Mesendoderm (in vitro differentiated cells): ENCODE measurements at regions not wholly inside any gene's neighbourhood (a gene's known extent, or its start where the extent isn't known, plus 50 kb on each side); places are given as distances from the start of the nearest gene placed in this dataset.

ENCODE experiments used
- DNase-seq: peaks from one replicate; pipeline ENCODE4 v3.0.0; 2013
- H2AK5ac ChIP-seq: 2 replicates; pipeline ENCODE4 v1.6.1; 2013; ENCODE audit warnings: low read length, inconsistent platforms
- H2BK120ac ChIP-seq: 2 replicates; pipeline ENCODE4 v1.6.1; 2013; ENCODE audit warnings: low read depth, mild to moderate bottlenecking, low read length, moderate library complexity, mixed read lengths
- H2BK15ac ChIP-seq: replicated peaks from 2 replicates; pipeline ENCODE4 v1.6.1; 2013; ENCODE audit warnings: low read depth, mild to moderate bottlenecking, moderate library complexity
- H2BK5ac ChIP-seq: 2 replicates; pipeline ENCODE4 v1.6.1; 2013; ENCODE audit warnings: low read length, inconsistent platforms
- H3K18ac ChIP-seq: 2 replicates; pipeline ENCODE4 v1.6.1; 2013; ENCODE audit warnings: mild to moderate bottlenecking, low read length, mixed read lengths
- H3K23ac ChIP-seq: one replicate; pipeline ENCODE4 v1.6.1; 2013; ENCODE audit warnings: low read length
- H3K27ac ChIP-seq: 2 replicates; pipeline ENCODE4 v1.5.1; 2013; ENCODE audit warnings: low read depth, mild to moderate bottlenecking, inconsistent platforms, low read length, moderate library complexity
- H3K27me3 ChIP-seq: 2 replicates; pipeline ENCODE4 v1.6.1; 2013; ENCODE audit warnings: low read length, control low read depth, mild to moderate bottlenecking, inconsistent platforms; ENCODE audit not compliant: insufficient read depth, poor library complexity
- H3K36me3 ChIP-seq: 2 replicates; pipeline ENCODE4 v1.6.1; 2013; ENCODE audit warnings: low read length, inconsistent platforms; ENCODE audit not compliant: control insufficient read depth, insufficient read depth
- H3K4ac ChIP-seq: one replicate; pipeline ENCODE4 v1.6.1; 2013; ENCODE audit warnings: low read depth, mild to moderate bottlenecking, low read length, moderate library complexity
- H3K4me1 ChIP-seq: 2 replicates; pipeline ENCODE4 v1.6.1; 2013; ENCODE audit warnings: low read depth, low read length, inconsistent platforms; ENCODE audit not compliant: control insufficient read depth
- H3K4me2 ChIP-seq: 2 replicates; pipeline ENCODE4 v1.6.1; 2013; ENCODE audit warnings: low read length
- H3K4me3 ChIP-seq: 2 replicates; pipeline ENCODE4 v1.5.1; 2013; ENCODE audit warnings: mild to moderate bottlenecking, low read length
- H3K56ac ChIP-seq: one replicate; pipeline ENCODE4 v1.6.1; 2013; ENCODE audit warnings: low read length
- H3K79me1 ChIP-seq: 2 replicates; pipeline ENCODE4 v1.6.1; 2013; ENCODE audit warnings: low read length, inconsistent platforms
- H3K79me2 ChIP-seq: 2 replicates; pipeline ENCODE4 v1.6.1; 2013; ENCODE audit warnings: mild to moderate bottlenecking, low read length; ENCODE audit not compliant: control insufficient read depth, insufficient read depth
- H3K9ac ChIP-seq: 2 replicates; pipeline ENCODE4 v1.6.1; 2013; ENCODE audit warnings: low read length, inconsistent platforms
- H4K5ac ChIP-seq: one replicate; pipeline ENCODE4 v1.6.1; 2013; ENCODE audit warnings: low read length
- H4K8ac ChIP-seq: one replicate; pipeline ENCODE4 v1.6.1; 2013; ENCODE audit warnings: low read depth, mild to moderate bottlenecking, control low read depth, low read length, moderate library complexity
- WGBS: extraction: QIAGEN DNeasy Blood & Tissue Kit; methylation state at CpG from one replicate; pipeline ENCODE4 v1.1.7; 2013; ENCODE audit warnings: low lambda C conversion rate, missing lambda C conversion rate; ENCODE audit not compliant: insufficient coverage; ENCODE audit errors: extremely low coverage; 5-methylcytosine and 5-hydroxymethylcytosine counted together

DNA sequence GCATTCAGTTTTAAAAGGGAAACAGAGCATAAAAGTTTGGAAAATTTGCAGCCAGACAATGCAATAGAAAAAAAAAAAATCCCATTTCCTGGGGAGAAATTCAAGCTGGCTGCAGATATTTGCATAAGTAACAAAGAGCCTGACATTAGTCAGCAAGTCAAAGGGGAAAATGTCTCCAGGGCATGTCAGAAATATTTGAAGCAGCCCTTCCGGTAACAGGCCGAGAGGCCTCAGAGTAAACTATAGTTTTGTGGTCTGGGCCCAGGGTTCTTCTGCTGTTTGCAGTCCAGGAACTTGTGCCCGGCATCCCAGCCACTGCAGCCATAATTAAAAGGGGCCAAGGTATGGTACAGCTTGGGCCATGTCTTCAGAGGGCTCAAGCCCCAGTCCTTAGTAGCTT lies 411.6 kb upstream of the BCHE start:
- Histone ChIP-seq H2BK120ac (no peak overlapping the region), H3K4ac (no peak overlapping the region), H3K79me1 (no peaks in the 10 kb centered on the region), H3K27ac (no peak overlapping the region), H3K4me3 (no peak overlapping the region), H2BK15ac (no peak overlapping the region), H2AK5ac (no peak overlapping the region), H3K18ac (no peak overlapping the region), H3K56ac (no peak overlapping the region), H3K79me2 (no peaks in the 10 kb centered on the region), H3K4me2 (no peak overlapping the region), H2BK5ac (no peak overlapping the region), H3K36me3 (no peaks in the 10 kb centered on the region), H3K4me1 (no peaks in the 10 kb centered on the region), H3K27me3 (no peaks in the 10 kb centered on the region), H3K23ac (no peak overlapping the region), H4K5ac (no peak overlapping the region), H4K8ac (no peak overlapping the region), H3K9ac (no peak overlapping the region)
- peak; percentile 42 for DNase-seq
- no CpG with 5 or more reads among the region's 3 CpGs for WGBS

DNA sequence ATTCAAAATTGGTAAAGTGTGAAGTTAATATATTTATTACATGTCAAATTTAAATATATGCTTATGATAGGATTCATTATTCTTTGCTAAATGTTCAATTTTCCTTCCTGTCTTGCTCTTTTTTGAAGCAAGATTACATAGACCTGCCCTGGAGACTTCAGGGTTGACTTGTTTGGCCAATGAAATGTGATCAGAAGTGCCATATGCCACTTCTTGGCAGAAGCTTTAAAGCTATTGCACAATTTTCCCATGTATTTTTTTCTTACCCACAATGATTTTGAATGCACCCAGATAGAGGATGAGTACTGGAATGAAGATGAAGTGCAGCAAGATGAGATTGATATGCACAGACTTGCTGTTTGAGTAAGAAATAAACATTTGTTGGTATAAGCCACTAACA lies 406.3 kb upstream of the BCHE start:
- H3K27me3 ChIP-seq = no peaks in the 10 kb centered on the region
- no peaks in the 10 kb centered on the region for H3K79me1 ChIP-seq
- H2AK5ac ChIP-seq = no peak overlapping the region
- H2BK15ac ChIP-seq = no peak overlapping the region
- H2BK5ac ChIP-seq = no peak overlapping the region
- H2BK120ac ChIP-seq = no peak overlapping the region
- H3K4ac ChIP-seq = no peak overlapping the region
- H3K27ac ChIP-seq = no peak overlapping the region
- no peak overlapping the region for H3K18ac ChIP-seq
- H3K4me3 ChIP-seq = no peak overlapping the region
- no peak overlapping the region for H3K56ac ChIP-seq
- DNase-seq = no peak
- no peak overlapping the region for H3K4me2 ChIP-seq
- no peak overlapping the region for H3K23ac ChIP-seq
- H3K9ac ChIP-seq = no peak overlapping the region
- H3K36me3 ChIP-seq = no peaks in the 10 kb centered on the region
- H3K79me2 ChIP-seq = no peaks in the 10 kb centered on the region
- no peak overlapping the region for H4K5ac ChIP-seq
- no peaks in the 10 kb centered on the region for H3K4me1 ChIP-seq
- no peak overlapping the region for H4K8ac ChIP-seq

DNA sequence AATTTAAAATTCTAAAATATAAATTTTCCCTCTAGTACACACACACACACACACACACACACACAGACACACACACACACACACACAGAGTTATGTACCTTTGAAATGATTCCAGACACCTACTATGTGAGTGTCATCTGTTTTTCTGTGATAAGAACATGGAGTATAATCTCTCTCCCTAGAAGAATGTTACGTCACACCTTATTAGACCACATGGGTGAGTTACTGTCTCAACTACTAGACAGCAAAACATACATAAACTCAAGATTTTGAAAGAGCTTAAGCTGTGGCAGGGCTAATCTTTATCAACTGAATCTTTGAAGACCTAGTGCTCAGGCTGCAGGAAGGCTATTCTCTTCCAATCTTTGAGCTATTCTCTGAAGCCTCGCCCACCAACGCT lies 385.9 kb upstream of the BCHE start:
- peak; percentile 5 for DNase-seq
- H3K79me2 ChIP-seq = no peaks in the 10 kb centered on the region
- H3K18ac ChIP-seq = no peak overlapping the region
- no peak overlapping the region for H3K4ac ChIP-seq
- no peak overlapping the region for H2AK5ac ChIP-seq
- H3K4me2 ChIP-seq = no peak overlapping the region
- H3K4me1 ChIP-seq = no peaks in the 10 kb centered on the region
- H4K5ac ChIP-seq = no peak overlapping the region
- no peak overlapping the region for H2BK15ac ChIP-seq
- H3K36me3 ChIP-seq = no peaks in the 10 kb centered on the region
- H3K56ac ChIP-seq = no peak overlapping the region
- no CpG with 5 or more reads among the region's 3 CpGs for WGBS
- H3K27ac ChIP-seq = no peak overlapping the region
- no peaks in the 10 kb centered on the region for H3K79me1 ChIP-seq
- no peak overlapping the region for H4K8ac ChIP-seq
- H3K27me3 ChIP-seq = no peaks in the 10 kb centered on the region
- H3K9ac ChIP-seq = no peak overlapping the region
- H2BK120ac ChIP-seq = no peak overlapping the region
- no peak overlapping the region for H3K23ac ChIP-seq
- H3K4me3 ChIP-seq = no peak overlapping the region
- H2BK5ac ChIP-seq = no peak overlapping the region

DNA sequence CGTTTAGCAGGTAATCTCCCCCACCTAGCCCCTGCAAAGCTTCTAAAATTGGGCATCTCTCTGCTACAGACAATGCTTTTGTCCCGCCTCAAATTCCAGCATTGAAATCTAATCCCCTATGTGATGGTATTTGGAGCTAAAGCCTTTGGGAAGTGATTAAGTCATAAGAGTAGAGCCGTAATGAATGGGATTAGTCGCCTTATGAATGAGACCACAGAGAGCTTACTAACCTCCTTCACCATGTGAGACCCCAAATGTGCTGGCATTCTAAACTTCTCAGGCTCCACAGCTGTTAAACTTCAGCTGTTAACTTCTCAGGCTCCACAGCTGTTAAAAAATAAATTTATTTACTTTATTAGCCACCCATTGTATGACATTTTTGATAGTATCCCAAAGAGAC lies 374.2 kb upstream of the BCHE start:
- Histone ChIP-seq H2BK120ac (no peak overlapping the region), H3K79me1 (no peaks in the 10 kb centered on the region), H3K4me2 (no peak overlapping the region), H3K27ac (no peak overlapping the region), H3K36me3 (no peaks in the 10 kb centered on the region), H3K4me1 (no peaks in the 10 kb centered on the region), H3K9ac (no peak overlapping the region), H3K4ac (no peak overlapping the region), H4K5ac (no peak overlapping the region), H3K4me3 (no peak overlapping the region), H3K18ac (no peak overlapping the region), H3K56ac (no peak overlapping the region), H4K8ac (no peak overlapping the region), H2AK5ac (no peak overlapping the region), H3K23ac (no peak overlapping the region), H3K27me3 (no peaks in the 10 kb centered on the region), H3K79me2 (no peaks in the 10 kb centered on the region), H2BK15ac (no peak overlapping the region), H2BK5ac (no peak overlapping the region)
- no CpG with 5 or more reads among the region's 4 CpGs for WGBS
- peak; percentile 22 for DNase-seq

DNA sequence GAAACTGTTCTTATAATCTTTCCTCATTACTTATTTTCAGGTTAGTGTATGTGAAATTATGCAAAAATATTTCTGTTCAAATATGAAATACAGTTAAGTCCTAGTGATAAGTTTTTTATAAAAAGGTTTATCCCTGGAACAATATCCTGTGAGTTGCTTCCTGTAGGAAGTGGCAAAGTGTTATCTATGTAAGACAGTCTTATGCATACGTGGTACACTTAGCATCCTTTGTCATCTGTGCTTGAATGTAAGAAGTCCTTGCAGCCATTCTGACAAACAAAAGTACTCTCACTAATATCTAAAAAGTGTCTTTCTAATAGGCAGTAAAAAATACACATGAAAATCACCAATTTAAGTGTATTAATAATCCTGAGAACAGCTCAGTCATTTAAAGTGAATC lies 372.5 kb upstream of the BCHE start:
- Histone ChIP-seq H3K18ac (no peak overlapping the region), H3K4me2 (no peak overlapping the region), H3K4ac (no peak overlapping the region), H3K9ac (no peak overlapping the region), H2AK5ac (no peak overlapping the region), H2BK15ac (no peak overlapping the region), H3K27me3 (no peaks in the 10 kb centered on the region), H2BK5ac (no peak overlapping the region), H3K79me1 (no peaks in the 10 kb centered on the region), H3K36me3 (no peaks in the 10 kb centered on the region), H3K56ac (no peak overlapping the region), H3K4me3 (no peak overlapping the region), H3K79me2 (no peaks in the 10 kb centered on the region), H4K8ac (no peak overlapping the region), H3K27ac (no peak overlapping the region), H3K23ac (no peak overlapping the region), H4K5ac (no peak overlapping the region), H2BK120ac (no peak overlapping the region), H3K4me1 (no peaks in the 10 kb centered on the region)
- DNase-seq = no peak
- WGBS = no CpG with 5 or more reads among the region's 1 CpG

DNA sequence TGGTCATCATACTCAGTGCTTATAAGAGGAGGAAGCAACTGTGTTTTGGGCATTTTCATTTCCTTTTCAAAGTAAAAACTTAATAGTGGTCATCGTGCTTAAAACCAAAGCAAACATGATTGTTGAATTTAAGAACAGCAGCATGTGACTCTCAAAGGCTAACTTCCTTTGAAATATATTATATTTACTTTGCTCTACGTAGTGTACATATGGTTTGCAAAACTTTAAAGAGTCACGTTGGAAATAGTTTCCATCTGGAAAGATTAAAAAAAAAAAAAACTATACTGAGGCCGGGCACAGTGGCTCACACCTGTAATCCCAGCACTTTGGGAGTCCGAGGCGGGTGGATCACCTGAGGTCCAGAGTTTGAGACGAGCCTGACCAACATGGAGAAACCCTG lies 367.9 kb upstream of the BCHE start:
- WGBS = no CpG with 5 or more reads among the region's 7 CpGs
- Histone ChIP-seq H3K4me1 (no peaks in the 10 kb centered on the region), H3K23ac (no peak overlapping the region), H3K56ac (no peak overlapping the region), H3K79me1 (no peaks in the 10 kb centered on the region), H3K79me2 (no peaks in the 10 kb centered on the region), H3K18ac (no peak overlapping the region), H3K27ac (no peak overlapping the region), H3K9ac (no peak overlapping the region), H3K4me2 (no peak overlapping the region), H3K4ac (no peak overlapping the region), H2BK120ac (no peak overlapping the region), H3K4me3 (no peak overlapping the region), H4K8ac (no peak overlapping the region), H2BK15ac (no peak overlapping the region), H4K5ac (no peak overlapping the region), H3K36me3 (no peaks in the 10 kb centered on the region), H2BK5ac (no peak overlapping the region), H2AK5ac (no peak overlapping the region), H3K27me3 (no peaks in the 10 kb centered on the region)
- DNase-seq = no peak
